ENCODE measurements at regions not wholly inside any gene's neighbourhood (a gene's known extent, or its start where the extent isn't known, plus 50 kb on each side); places are given as distances from the start of the nearest gene placed in this dataset.
"Not testable (repeated sequence)": the region's sequence is repeated elsewhere in the genome, so short reads cannot be mapped to it uniquely, and the experiment has no call there.

- H3K4me1 ChIP-seq (ENCODE audit: control insufficient read depth in 1 of 2, extremely low read depth in 1 of 2, insufficient read depth in 2 of 2, low read length in 2 of 2); H3K4me3 ChIP-seq (ENCODE audit: control insufficient read depth in 1 of 2, extremely low read depth in 1 of 2, low read length in 1 of 2); ATAC-seq (replicated peaks in 1 of 4); H3K27me3 Mint-ChIP-seq; DNase-seq; H3K4me3 Mint-ChIP-seq; H3K36me3 Mint-ChIP-seq; H3K9me3 ChIP-seq; CTCF ChIA-PET; H3K4me1 Mint-ChIP-seq; H3K36me3 ChIP-seq (ENCODE audit: control insufficient read depth in 2 of 2, extremely low read depth in 1 of 2, insufficient read depth in 1 of 2, low read length in 1 of 2); H3K27me3 ChIP-seq (replicated peaks in 1 of 2; ENCODE audit: control insufficient read depth in 2 of 2, extremely low read depth in 1 of 2, insufficient read depth in 2 of 2, low read length in 1 of 2); H3K27ac ChIP-seq (ENCODE audit: low read length); H3K27ac Mint-ChIP-seq: not testable (repeated sequence)
- POLR2A ChIA-PET = interaction anchor here in 1 of 2 donors (0.6 kb wide), 1 partner anchor 59 kb away, joined by 4 read pairs; no protein-coding TSS in a partner anchor
- peaks cover 2 to 20% (median 11%) of the 10 kb centered on the region in 3 donors for H3K9me3 Mint-ChIP-seq
These were observed 512.9 kb downstream of the RPS29 start for GRCh38 chr14:49073292-49073691.

DNA sequence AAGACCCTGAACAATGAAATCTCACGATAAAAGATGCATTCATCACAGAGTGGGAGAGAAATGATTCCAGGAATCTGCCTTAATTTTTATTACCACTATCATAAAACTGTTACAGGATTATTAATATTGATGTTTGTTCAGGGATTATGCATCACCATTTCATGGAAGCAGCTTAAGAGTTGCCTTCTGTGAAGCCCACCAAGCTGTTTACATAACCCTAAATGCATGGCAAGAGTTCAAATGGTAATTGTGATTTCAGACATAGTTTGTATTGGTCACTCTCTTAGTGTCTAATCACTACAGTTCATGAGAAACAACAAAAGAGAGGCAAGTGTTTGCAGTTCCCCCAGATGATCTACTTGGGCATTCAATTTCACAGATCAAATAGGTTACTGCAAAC, 527.7 kb downstream of the RPS29 start:
- Histone ChIP-seq H3K4me3 (ENCODE audit: control insufficient read depth in 1 of 2, extremely low read depth in 1 of 2, low read length in 1 of 2) (no peak overlapping the region), H3K36me3 (ENCODE audit: control insufficient read depth in 2 of 2, extremely low read depth in 1 of 2, insufficient read depth in 1 of 2, low read length in 1 of 2) (no peaks in the 10 kb centered on the region), H3K27me3 (replicated peaks in 1 of 2; ENCODE audit: control insufficient read depth in 2 of 2, extremely low read depth in 1 of 2, insufficient read depth in 2 of 2, low read length in 1 of 2) (no peaks in the 10 kb centered on the region), H3K9me3 (no peaks in the 10 kb centered on the region), H3K4me1 (ENCODE audit: control insufficient read depth in 1 of 2, extremely low read depth in 1 of 2, insufficient read depth in 2 of 2, low read length in 2 of 2) (no peaks in the 10 kb centered on the region), H3K27ac (ENCODE audit: low read length) (no peak overlapping the region)
- H3K9me3 Mint-ChIP-seq = peaks cover 0 to 3% (median 3%) of the 10 kb centered on the region in 3 donors
- ChIA-PET POLR2A (no interaction called here), CTCF (no interaction called here)
- DNase-seq (no peak), ATAC-seq (replicated peaks in 1 of 4) (no peak)
- H3K4me1 Mint-ChIP-seq = no peaks in the 10 kb centered on the region
- H3K27ac Mint-ChIP-seq = no peak overlapping the region
- no CpG with 5 or more reads among the region's 1 CpG for WGBS (ENCODE audit: insufficient coverage)
- no peaks in the 10 kb centered on the region for H3K36me3 Mint-ChIP-seq
- peaks cover 0 to 5% of the 10 kb centered on the region in 2 donors for H3K27me3 Mint-ChIP-seq
- no peak overlapping the region for H3K4me3 Mint-ChIP-seq

GRCh38 chr14:49057838-49058510, 528.2 kb downstream of the RPS29 start:
- ATAC-seq (replicated peaks in 1 of 4) (no peak), DNase-seq (no peak)
- Mint-ChIP-seq H3K9me3 (peaks cover 0 to 2% (median 0%) of the 10 kb centered on the region in 3 donors), H3K4me1 (no peaks in the 10 kb centered on the region), H3K4me3 (no peak overlapping the region), H3K36me3 (no peaks in the 10 kb centered on the region), H3K27ac (no peak overlapping the region), H3K27me3 (peaks cover 0 to 5% of the 10 kb centered on the region in 2 donors)
- ChIA-PET POLR2A (no interaction called here), CTCF (no interaction called here)
- H3K27ac ChIP-seq (ENCODE audit: low read length) = no peak overlapping the region
- no peak overlapping the region for H3K4me3 ChIP-seq (ENCODE audit: control insufficient read depth in 1 of 2, extremely low read depth in 1 of 2, low read length in 1 of 2)
- H3K4me1 ChIP-seq (ENCODE audit: control insufficient read depth in 1 of 2, extremely low read depth in 1 of 2, insufficient read depth in 2 of 2, low read length in 2 of 2) = no peaks in the 10 kb centered on the region
- H3K36me3 ChIP-seq (ENCODE audit: control insufficient read depth in 2 of 2, extremely low read depth in 1 of 2, insufficient read depth in 1 of 2, low read length in 1 of 2) = no peaks in the 10 kb centered on the region
- WGBS (ENCODE audit: insufficient coverage) = no CpG with 5 or more reads among the region's 1 CpG
- no peaks in the 10 kb centered on the region for H3K27me3 ChIP-seq (replicated peaks in 1 of 2; ENCODE audit: control insufficient read depth in 2 of 2, extremely low read depth in 1 of 2, insufficient read depth in 2 of 2, low read length in 1 of 2)
- H3K9me3 ChIP-seq = no peaks in the 10 kb centered on the region

GRCh38 chr14:49056021-49056420, 530.2 kb downstream of the RPS29 start:
- Histone ChIP-seq H3K27ac (ENCODE audit: low read length) (no peak overlapping the region), H3K4me3 (ENCODE audit: control insufficient read depth in 1 of 2, extremely low read depth in 1 of 2, low read length in 1 of 2) (no peak overlapping the region), H3K9me3 (no peaks in the 10 kb centered on the region), H3K36me3 (ENCODE audit: control insufficient read depth in 2 of 2, extremely low read depth in 1 of 2, insufficient read depth in 1 of 2, low read length in 1 of 2) (no peaks in the 10 kb centered on the region), H3K27me3 (replicated peaks in 1 of 2; ENCODE audit: control insufficient read depth in 2 of 2, extremely low read depth in 1 of 2, insufficient read depth in 2 of 2, low read length in 1 of 2) (no peaks in the 10 kb centered on the region), H3K4me1 (ENCODE audit: control insufficient read depth in 1 of 2, extremely low read depth in 1 of 2, insufficient read depth in 2 of 2, low read length in 2 of 2) (no peaks in the 10 kb centered on the region)
- H3K27ac Mint-ChIP-seq = no peak overlapping the region
- POLR2A ChIA-PET = interaction anchor here in 1 of 2 donors (0.6 kb wide), 1 partner anchor 10 kb away, joined by 5 read pairs; no protein-coding TSS in a partner anchor
- no peak for ATAC-seq (replicated peaks in 1 of 4)
- no peaks in the 10 kb centered on the region for H3K9me3 Mint-ChIP-seq
- CTCF ChIA-PET = interaction anchor here in 1 of 2 donors (0.6 kb wide), 1 partner anchor 537 kb away, joined by 3 read pairs; no protein-coding TSS in a partner anchor
- WGBS (ENCODE audit: insufficient coverage) = no CpG with 5 or more reads among the region's 1 CpG
- peaks cover 0 to 5% of the 10 kb centered on the region in 2 donors for H3K27me3 Mint-ChIP-seq
- no peaks in the 10 kb centered on the region for H3K4me1 Mint-ChIP-seq
- no peak overlapping the region for H3K4me3 Mint-ChIP-seq
- DNase-seq = no peak
- H3K36me3 Mint-ChIP-seq = no peaks in the 10 kb centered on the region

DNA sequence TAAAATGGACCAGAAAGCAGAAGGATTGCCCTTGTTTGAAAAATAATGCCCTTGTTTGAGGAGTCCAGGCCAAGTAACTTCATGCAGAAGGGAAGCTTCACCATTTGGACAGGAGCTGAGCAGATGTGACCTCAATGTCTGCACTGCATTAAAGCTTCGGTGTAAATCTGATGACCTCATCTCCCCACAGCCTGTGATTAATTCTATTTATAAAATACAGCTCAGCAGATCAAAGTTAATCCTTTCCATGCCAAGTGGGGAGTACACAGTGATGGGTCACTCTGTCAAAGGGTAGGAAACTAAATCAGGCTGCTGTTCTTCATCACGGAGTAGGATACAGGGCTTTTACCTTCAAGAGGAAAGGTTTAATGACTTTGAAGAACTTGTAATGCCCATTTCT, 533.7 kb downstream of the RPS29 start:
- no peaks in the 10 kb centered on the region for H3K27me3 Mint-ChIP-seq
- Histone ChIP-seq H3K36me3 (ENCODE audit: control insufficient read depth in 2 of 2, extremely low read depth in 1 of 2, insufficient read depth in 1 of 2, low read length in 1 of 2) (no peaks in the 10 kb centered on the region), H3K27me3 (replicated peaks in 1 of 2; ENCODE audit: control insufficient read depth in 2 of 2, extremely low read depth in 1 of 2, insufficient read depth in 2 of 2, low read length in 1 of 2) (no peaks in the 10 kb centered on the region), H3K27ac (ENCODE audit: low read length) (no peak overlapping the region), H3K4me1 (ENCODE audit: control insufficient read depth in 1 of 2, extremely low read depth in 1 of 2, insufficient read depth in 2 of 2, low read length in 2 of 2) (no peaks in the 10 kb centered on the region), H3K9me3 (no peaks in the 10 kb centered on the region), H3K4me3 (ENCODE audit: control insufficient read depth in 1 of 2, extremely low read depth in 1 of 2, low read length in 1 of 2) (no peak overlapping the region)
- CTCF ChIA-PET = no interaction called here
- H3K36me3 Mint-ChIP-seq = no peaks in the 10 kb centered on the region
- WGBS (ENCODE audit: insufficient coverage) = no CpG with 5 or more reads among the region's 2 CpGs
- ATAC-seq (replicated peaks in 1 of 4) = no peak
- H3K27ac Mint-ChIP-seq = no peak overlapping the region
- no peak for DNase-seq
- POLR2A ChIA-PET = no interaction called here
- H3K9me3 Mint-ChIP-seq = peaks cover 0 to 10% (median 0%) of the 10 kb centered on the region in 3 donors
- no peaks in the 10 kb centered on the region for H3K4me1 Mint-ChIP-seq
- H3K4me3 Mint-ChIP-seq = no peak overlapping the region

GRCh38 chr14:49051328-49052060, 534.7 kb downstream of the RPS29 start:
- CTCF ChIA-PET = no interaction called here
- no peak for ATAC-seq (replicated peaks in 1 of 4)

More at GRCh38 chr14:49051328-49052060, 534.7 kb downstream of the RPS29 start:
- Mint-ChIP-seq H3K27me3 (no peaks in the 10 kb centered on the region), H3K4me3 (no peak overlapping the region), H3K4me1 (no peaks in the 10 kb centered on the region), H3K27ac (no peak overlapping the region), H3K36me3 (no peaks in the 10 kb centered on the region), H3K9me3 (peaks cover 0 to 10% (median 0%) of the 10 kb centered on the region in 3 donors)
- Histone ChIP-seq H3K4me1 (ENCODE audit: control insufficient read depth in 1 of 2, extremely low read depth in 1 of 2, insufficient read depth in 2 of 2, low read length in 2 of 2) (no peaks in the 10 kb centered on the region), H3K27ac (ENCODE audit: low read length) (no peak overlapping the region), H3K36me3 (ENCODE audit: control insufficient read depth in 2 of 2, extremely low read depth in 1 of 2, insufficient read depth in 1 of 2, low read length in 1 of 2) (no peaks in the 10 kb centered on the region), H3K4me3 (ENCODE audit: control insufficient read depth in 1 of 2, extremely low read depth in 1 of 2, low read length in 1 of 2) (no peak overlapping the region), H3K27me3 (replicated peaks in 1 of 2; ENCODE audit: control insufficient read depth in 2 of 2, extremely low read depth in 1 of 2, insufficient read depth in 2 of 2, low read length in 1 of 2) (no peaks in the 10 kb centered on the region), H3K9me3 (no peaks in the 10 kb centered on the region)
- DNase-seq = no peak
- POLR2A ChIA-PET = no interaction called here
- WGBS (ENCODE audit: insufficient coverage) = 100% methylated on average over 1 of the region's 4 CpGs
